Parathyroid adenoma (tissue), 2 donors: ENCODE measurements at regions not wholly inside any gene's neighbourhood (a gene's known extent, or its start where the extent isn't known, plus 50 kb on each side); places are given as distances from the start of the nearest gene placed in this dataset.

ENCODE experiments used
- H2AFZ ChIP-seq: fragments of 300-600 bp; sonication (generic); one replicate; pipeline ENCODE4 v1.7.0; 2017; ENCODE audit warnings: antibody characterized with exemption, mild to moderate bottlenecking
- H3K27ac ChIP-seq: fragments of 300-600 bp; sonication (generic); one replicate; pipeline ENCODE4 v1.7.0; 2017
- H3K27me3 ChIP-seq: fragments of 300-600 bp; sonication (generic); one replicate; pipeline ENCODE4 v1.7.0; 2017; ENCODE audit warnings: low read length; ENCODE audit not compliant: control insufficient read depth, insufficient read depth
- H3K36me3 ChIP-seq: fragments of 300-600 bp; sonication (generic); one replicate; pipeline ENCODE4 v1.7.0; 2017; ENCODE audit warnings: low read length; ENCODE audit not compliant: control insufficient read depth, insufficient read depth
- H3K4me1 ChIP-seq: fragments of 300-600 bp; sonication (generic); one replicate; pipeline ENCODE4 v1.7.0; 2017; ENCODE audit warnings: control low read depth
- H3K4me2 ChIP-seq: fragments of 300-600 bp; sonication (generic); one replicate; pipeline ENCODE4 v1.7.0; 2017; ENCODE audit warnings: low read length
- H3K4me3 ChIP-seq: fragments of 300-600 bp; sonication (generic); one replicate; pipeline ENCODE4 v1.7.0; 2017; ENCODE audit warnings: low read depth, low read length
- H3K79me2 ChIP-seq: fragments of 300-600 bp; sonication (generic); one replicate; pipeline ENCODE4 v1.7.0; 2017; ENCODE audit warnings: control low read depth
- H3K9ac ChIP-seq: fragments of 300-600 bp; sonication (generic); one replicate; pipeline ENCODE4 v1.7.0; 2017; ENCODE audit warnings: mild to moderate bottlenecking
- H3K9me3 ChIP-seq: fragments of 300-600 bp; sonication (generic); one replicate; pipeline ENCODE4 v1.7.0; 2017; ENCODE audit warnings: low read length; ENCODE audit not compliant: control insufficient read depth
- TF ChIP-seq, protein P1 (sequence below): fragments of 300-600 bp; sonication (generic); IDR thresholded peaks from one replicate; pipeline ENCODE4 v1.7.0; 2017; ENCODE audit warnings: antibody characterized with exemption, mild to moderate bottlenecking
- donor health status: primary hyperparathyroidism.

DNA sequence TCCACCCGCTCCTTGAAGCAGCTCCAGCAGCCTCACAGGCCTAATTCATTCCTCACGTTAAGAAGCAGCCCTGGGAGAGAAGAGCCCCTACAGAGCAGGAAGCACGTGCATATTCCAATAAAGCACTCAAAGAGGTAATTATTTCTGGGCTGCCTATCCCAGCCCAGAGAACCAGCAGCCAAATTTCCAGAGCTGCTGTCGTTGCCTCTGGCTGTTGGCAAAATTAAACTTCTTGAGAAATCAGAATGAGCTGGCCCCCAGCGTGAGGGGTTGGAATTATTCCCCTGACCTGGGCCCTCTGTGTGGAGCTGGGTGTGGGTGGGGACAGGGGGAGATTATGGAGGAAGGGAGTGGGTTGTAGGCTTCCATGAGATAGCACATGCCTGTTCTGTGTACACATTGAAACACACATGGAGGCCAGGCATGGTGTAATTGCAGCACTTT is 86.8 kb upstream of the HSPA9 start:
- no peak overlapping the region for H3K4me2 ChIP-seq
- no peaks in the 10 kb centered on the region for H3K27me3 ChIP-seq
- no peak overlapping the region for H3K27ac ChIP-seq
- H3K4me3 ChIP-seq, result no peak overlapping the region
- H3K79me2 ChIP-seq, result no peaks in the 10 kb centered on the region
- TF ChIP-seq, protein P1, sequence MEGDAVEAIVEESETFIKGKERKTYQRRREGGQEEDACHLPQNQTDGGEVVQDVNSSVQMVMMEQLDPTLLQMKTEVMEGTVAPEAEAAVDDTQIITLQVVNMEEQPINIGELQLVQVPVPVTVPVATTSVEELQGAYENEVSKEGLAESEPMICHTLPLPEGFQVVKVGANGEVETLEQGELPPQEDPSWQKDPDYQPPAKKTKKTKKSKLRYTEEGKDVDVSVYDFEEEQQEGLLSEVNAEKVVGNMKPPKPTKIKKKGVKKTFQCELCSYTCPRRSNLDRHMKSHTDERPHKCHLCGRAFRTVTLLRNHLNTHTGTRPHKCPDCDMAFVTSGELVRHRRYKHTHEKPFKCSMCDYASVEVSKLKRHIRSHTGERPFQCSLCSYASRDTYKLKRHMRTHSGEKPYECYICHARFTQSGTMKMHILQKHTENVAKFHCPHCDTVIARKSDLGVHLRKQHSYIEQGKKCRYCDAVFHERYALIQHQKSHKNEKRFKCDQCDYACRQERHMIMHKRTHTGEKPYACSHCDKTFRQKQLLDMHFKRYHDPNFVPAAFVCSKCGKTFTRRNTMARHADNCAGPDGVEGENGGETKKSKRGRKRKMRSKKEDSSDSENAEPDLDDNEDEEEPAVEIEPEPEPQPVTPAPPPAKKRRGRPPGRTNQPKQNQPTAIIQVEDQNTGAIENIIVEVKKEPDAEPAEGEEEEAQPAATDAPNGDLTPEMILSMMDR, result no peak
- no peak overlapping the region for H3K9ac ChIP-seq
- H3K36me3 ChIP-seq, result no peaks in the 10 kb centered on the region
- no peaks in the 10 kb centered on the region for H3K9me3 ChIP-seq
- H2AFZ ChIP-seq, result no peak overlapping the region
- H3K4me1 ChIP-seq, result peaks cover 25% of the 10 kb centered on the region

DNA sequence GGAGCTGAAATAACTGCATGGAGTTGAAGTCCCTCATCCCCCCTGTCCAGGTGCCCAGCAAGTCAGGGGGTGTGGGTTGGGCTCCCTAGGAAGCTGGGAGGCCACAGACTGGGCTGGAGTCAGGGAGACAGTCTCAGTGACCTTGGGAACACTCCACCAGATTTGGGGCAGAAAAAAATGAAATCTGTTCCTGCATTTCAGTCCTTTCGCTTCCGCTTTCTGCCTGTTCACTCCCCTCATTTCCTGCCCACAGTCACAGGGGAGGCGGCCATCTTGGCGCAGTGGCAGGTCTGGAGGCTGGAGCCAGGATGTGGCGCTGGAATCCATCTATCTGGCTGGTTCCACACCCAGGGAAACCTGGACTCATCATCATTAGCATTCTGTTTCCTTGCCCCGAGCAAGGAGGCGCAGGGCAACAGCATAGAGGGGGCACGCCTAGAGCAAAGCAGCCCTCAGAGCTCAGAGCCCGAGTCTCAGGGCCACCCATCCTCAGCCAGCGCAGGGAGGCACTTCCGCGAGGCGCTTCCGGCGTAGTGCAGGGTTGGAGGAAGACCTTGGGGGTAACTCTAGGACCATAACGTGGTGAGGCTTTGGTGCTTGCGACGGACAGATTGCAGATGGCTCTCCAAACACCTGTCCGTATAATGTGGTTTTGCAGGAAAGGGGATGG is 86.2 kb upstream of the HSPA9 start:
- Histone ChIP-seq H3K4me2 (no peak overlapping the region), H3K4me1 (peaks cover 31% of the 10 kb centered on the region), H3K9me3 (no peaks in the 10 kb centered on the region), H3K9ac (no peak overlapping the region), H3K27me3 (no peaks in the 10 kb centered on the region), H2AFZ (no peak overlapping the region), H3K4me3 (no peak overlapping the region), H3K79me2 (no peaks in the 10 kb centered on the region), H3K36me3 (no peaks in the 10 kb centered on the region), H3K27ac (no peak overlapping the region)
- TF ChIP-seq, protein P1, result no peak

DNA sequence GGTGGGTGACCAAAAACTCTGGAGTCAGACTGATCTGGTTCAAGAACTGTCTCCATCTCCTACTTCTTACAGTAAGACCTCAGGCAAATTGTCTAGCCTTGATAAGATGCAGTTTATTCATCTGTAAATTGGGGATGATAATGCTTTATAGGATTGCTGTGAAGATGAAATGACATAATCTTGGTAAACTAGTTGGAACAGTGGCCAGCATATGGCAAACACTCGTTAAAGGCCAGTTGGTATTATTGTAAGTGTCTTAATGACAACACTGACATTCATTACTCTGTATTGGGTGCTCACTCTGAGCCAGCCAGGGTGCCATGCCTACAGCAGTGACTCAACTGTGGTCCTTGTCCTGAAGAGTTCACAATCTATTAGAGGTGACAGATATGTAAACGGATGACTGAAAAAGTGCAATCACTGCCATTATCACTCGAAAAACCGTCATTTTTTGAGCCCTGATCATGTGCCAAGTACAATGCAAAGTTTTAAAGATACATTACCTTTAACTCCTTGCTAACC is 84.9 kb upstream of the HSPA9 start:
- Histone ChIP-seq H3K4me1 (peaks cover 41% of the 10 kb centered on the region), H3K4me2 (no peak overlapping the region), H3K36me3 (no peaks in the 10 kb centered on the region), H3K79me2 (no peaks in the 10 kb centered on the region), H3K27ac (no peak overlapping the region), H2AFZ (peak overlapping the region; percentile 37), H3K4me3 (no peak overlapping the region), H3K27me3 (no peaks in the 10 kb centered on the region), H3K9me3 (no peaks in the 10 kb centered on the region), H3K9ac (no peak overlapping the region)
- TF ChIP-seq, protein P1, result no peak

DNA sequence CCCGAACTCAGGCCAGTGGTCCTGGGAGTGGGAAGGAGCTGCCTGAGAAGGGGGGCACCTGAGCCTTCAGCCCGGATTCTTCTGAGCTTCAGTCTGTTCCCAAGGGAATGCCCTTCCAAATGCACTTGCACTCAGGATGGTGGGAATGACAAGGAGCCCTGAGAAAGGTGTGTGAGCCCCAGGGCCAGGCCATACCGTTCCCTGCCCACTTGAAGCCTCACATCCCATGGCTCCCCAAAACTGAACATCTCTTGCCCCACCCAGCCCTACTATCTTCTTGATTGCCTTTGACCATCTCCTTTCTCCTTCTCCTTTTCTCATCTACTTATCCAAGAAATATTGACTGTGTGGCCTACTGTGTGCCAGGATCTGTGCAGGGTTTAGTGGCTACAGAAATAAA is 84.4 kb upstream of the HSPA9 start:
- no peak overlapping the region for H2AFZ ChIP-seq
- no peak overlapping the region for H3K4me3 ChIP-seq
- no peak overlapping the region for H3K9ac ChIP-seq
- no peaks in the 10 kb centered on the region for H3K9me3 ChIP-seq
- no peaks in the 10 kb centered on the region for H3K27me3 ChIP-seq
- H3K4me1 ChIP-seq, result peaks cover 44% of the 10 kb centered on the region
- no peak overlapping the region for H3K4me2 ChIP-seq
- TF ChIP-seq, protein P1, result no peak
- no peaks in the 10 kb centered on the region for H3K79me2 ChIP-seq
- H3K36me3 ChIP-seq, result no peaks in the 10 kb centered on the region
- no peak overlapping the region for H3K27ac ChIP-seq

DNA sequence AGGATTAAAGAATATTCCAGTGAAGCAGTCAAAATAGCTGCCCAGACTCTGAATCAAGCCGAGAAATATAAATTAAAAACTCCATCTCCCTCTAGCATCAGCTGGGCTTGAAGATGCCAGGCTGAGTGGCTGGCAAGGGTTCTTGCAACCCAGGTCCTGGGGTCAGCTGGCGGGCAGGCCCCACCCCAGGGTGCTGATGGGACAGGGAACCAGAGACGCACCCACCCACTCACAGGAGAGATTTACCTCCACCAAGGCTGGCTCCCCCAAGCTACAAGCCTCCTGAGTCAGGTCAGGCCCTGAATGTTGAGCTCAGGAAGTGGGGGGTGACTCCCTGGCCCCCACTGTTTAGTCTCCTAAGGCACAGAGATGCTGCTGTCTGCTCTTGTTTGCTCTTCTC is 83.9 kb upstream of the HSPA9 start:
- no peak overlapping the region for H3K27ac ChIP-seq

More for the DNA sequence above, 83.9 kb upstream of the HSPA9 start:
- H2AFZ ChIP-seq, result peak overlapping the region; percentile 73
- no peak overlapping the region for H3K4me2 ChIP-seq
- no peak overlapping the region for H3K9ac ChIP-seq
- H3K4me1 ChIP-seq, result peaks cover 46% of the 10 kb centered on the region
- no peaks in the 10 kb centered on the region for H3K9me3 ChIP-seq
- no peaks in the 10 kb centered on the region for H3K79me2 ChIP-seq
- no peaks in the 10 kb centered on the region for H3K36me3 ChIP-seq
- H3K4me3 ChIP-seq, result no peak overlapping the region
- H3K27me3 ChIP-seq, result no peaks in the 10 kb centered on the region
- TF ChIP-seq, protein P1, result no peak
